Uterus (tissue), 3 donors: ENCODE measurements at regions not wholly inside any gene's neighbourhood (a gene's known extent, or its start where the extent isn't known, plus 50 kb on each side); places are given as distances from the start of the nearest gene placed in this dataset.

ENCODE experiments used
- DNase-seq, 2 donors: peaks; one replicate each; pipeline ENCODE4 v3.0.0-alpha.2; 2019 to 2020
- H3K27ac ChIP-seq, 2 donors: fragments of 200-600 bp; sonication (generic); 1 replicate in 1 of 2; 2 replicates in 1 of 2; pipeline ENCODE4 v1.5.1; 2016 to 2018
- H3K27me3 ChIP-seq, 2 donors: fragments of 200-600 bp; sonication (generic); one replicate each; pipeline ENCODE4 v1.5.1; 2018 to 2019; ENCODE audit warnings: control low read depth in 1 of 2
- H3K36me3 ChIP-seq, 2 donors: fragments of 200-600 bp; sonication (generic); one replicate each; pipeline ENCODE4 v1.5.1; 2019; ENCODE audit warnings: control low read depth in 1 of 2
- H3K4me1 ChIP-seq, 2 donors: fragments of 200-600 bp; sonication (generic); one replicate each; pipeline ENCODE4 v1.5.1; 2018 to 2019; ENCODE audit warnings: control low read depth in 1 of 2
- H3K4me3 ChIP-seq, 2 donors: fragments of 200-600 bp; sonication (generic); 1 replicate in 1 of 2; 2 replicates in 1 of 2; pipeline ENCODE4 v1.5.1; 2018 to 2019; ENCODE audit warnings: mild to moderate bottlenecking in 1 of 2
- H3K9me3 ChIP-seq, 2 donors: fragments of 200-600 bp; sonication (generic); one replicate each; pipeline ENCODE4 v1.5.1; 2019; ENCODE audit warnings: control low read depth in 1 of 2
- CTCF ChIP-seq, 4 experiments: fragments of 200-600 bp in 2 of 4; fragments of 450-650 bp in 2 of 4; sonication (generic) in 2 of 4; IDR thresholded peaks; one replicate each; pipeline ENCODE4 v1.5.1; 2016 to 2019; ENCODE audit warnings: antibody characterized with exemption in 4 of 4, mild to moderate bottlenecking in 2 of 4, moderate library complexity in 1 of 4
- POLR2A ChIP-seq, 2 donors: fragments of 450-650 bp; IDR thresholded peaks; one replicate each; pipeline ENCODE4 v1.6.1; 2016; ENCODE audit warnings: antibody characterized with exemption in 2 of 2, mild to moderate bottlenecking in 1 of 2, moderate library complexity in 1 of 2
- intact Hi-C: fragments of 100-400 bp; cut with DNase I; formaldehyde crosslinking; loops from one replicate; pipeline ENCODE4 v1.15.1; 2023; ENCODE audit warnings: low total_unique reads
- donor health status: DM: yes; HTN: yes; CAD: no.

- H3K4me3 ChIP-seq, result no peak overlapping the region
- DNase-seq, result no peak
- H3K27me3 ChIP-seq, result no peaks in the 10 kb centered on the region
- intact Hi-C loops, result no loop called here
- no peaks in the 10 kb centered on the region for H3K36me3 ChIP-seq
- no peak for TF ChIP-seq CTCF (IDR thresholded peaks at IDR 0.05)
- no peak for TF ChIP-seq POLR2A (IDR thresholded peaks at IDR 0.05)
- H3K4me1 ChIP-seq, result no peaks in the 10 kb centered on the region
- H3K27ac ChIP-seq, result no peak overlapping the region
- H3K9me3 ChIP-seq, result no peaks in the 10 kb centered on the region
These were observed 770.3 kb downstream of the TYW1 start for GRCh38 chr7:67766906-67767410.

DNA sequence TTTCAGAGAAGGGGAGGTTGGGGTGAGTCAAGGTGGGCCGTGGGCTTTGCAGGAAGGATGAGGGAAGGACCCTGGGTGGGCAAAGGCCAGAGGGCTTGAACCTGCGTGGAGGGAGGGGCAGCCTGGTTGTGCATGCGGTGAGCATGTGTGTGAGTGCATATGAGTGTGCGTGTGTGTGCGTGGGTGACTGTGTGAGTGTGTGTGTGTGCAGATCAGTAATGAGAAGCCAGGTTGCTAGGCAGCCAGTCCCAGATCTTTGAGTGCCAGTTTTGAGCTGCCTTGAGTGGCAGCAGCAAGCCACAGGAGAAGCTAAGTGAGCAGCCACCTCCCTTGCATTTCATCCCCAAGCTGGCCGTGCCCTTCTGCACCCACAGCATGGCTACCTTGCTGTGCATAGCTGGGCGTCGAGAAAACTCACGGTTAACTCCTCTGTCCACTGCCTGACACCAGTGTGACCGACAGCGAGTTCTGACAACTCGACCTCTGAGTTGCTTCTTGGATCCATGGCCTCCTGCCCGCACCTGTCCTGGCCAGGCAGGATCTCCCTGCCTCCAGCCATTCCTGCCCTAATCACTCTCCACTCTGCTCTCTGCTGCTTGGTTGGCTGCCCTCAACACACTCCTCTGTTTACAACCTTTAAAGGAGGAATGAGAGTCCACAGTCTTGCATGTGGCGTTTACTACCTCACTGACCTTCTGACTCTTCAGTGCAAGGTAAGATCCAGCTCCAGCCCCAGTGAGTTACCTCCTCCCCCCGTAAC, 775.4 kb downstream of the TYW1 start:
- intact Hi-C loops, result no loop called here
- Histone ChIP-seq H3K36me3 (no peaks in the 10 kb centered on the region), H3K27ac (no peak overlapping the region), H3K9me3 (no peaks in the 10 kb centered on the region), H3K4me3 (no peak overlapping the region), H3K27me3 (no peaks in the 10 kb centered on the region), H3K4me1 (no peaks in the 10 kb centered on the region)
- no peak for DNase-seq
- TF ChIP-seq POLR2A (IDR thresholded peaks at IDR 0.05) (no peak), CTCF (IDR thresholded peaks at IDR 0.05) (no peak)

DNA sequence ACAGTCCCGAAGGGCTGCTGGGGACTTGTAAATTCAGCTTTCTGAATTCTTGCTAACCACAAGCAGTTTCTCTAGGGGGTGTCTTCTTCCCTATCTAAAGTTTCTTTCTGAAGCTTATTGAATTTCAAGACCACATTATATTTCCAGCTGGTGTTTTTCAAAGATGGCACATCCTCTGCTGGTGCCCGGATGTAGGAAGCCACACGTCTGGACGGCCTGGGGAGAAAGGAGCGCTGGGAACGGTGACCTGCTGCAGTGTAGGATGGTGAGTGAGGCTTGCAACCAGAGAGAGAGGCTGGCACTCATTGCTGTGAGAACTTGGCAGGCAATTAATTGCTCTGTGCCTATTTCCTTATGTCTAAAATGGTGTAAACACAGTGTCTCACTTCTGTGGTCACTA, 776.4 kb downstream of the TYW1 start:
- no peak overlapping the region for H3K27ac ChIP-seq
- no peaks in the 10 kb centered on the region for H3K27me3 ChIP-seq
- intact Hi-C loops, result no loop called here
- no peak for DNase-seq
- no peaks in the 10 kb centered on the region for H3K36me3 ChIP-seq
- no peaks in the 10 kb centered on the region for H3K9me3 ChIP-seq
- TF ChIP-seq POLR2A (IDR thresholded peaks at IDR 0.05) (no peak), CTCF (IDR thresholded peaks at IDR 0.05) (no peak)
- no peaks in the 10 kb centered on the region for H3K4me1 ChIP-seq
- no peak overlapping the region for H3K4me3 ChIP-seq

GRCh38 chr7:67777119-67777518, 780.5 kb downstream of the TYW1 start:
- TF ChIP-seq POLR2A (IDR thresholded peaks at IDR 0.05) (no peak), CTCF (IDR thresholded peaks at IDR 0.05) (no peak)
- H3K4me3 ChIP-seq, result no peak overlapping the region
- no peak for DNase-seq
- no peaks in the 10 kb centered on the region for H3K4me1 ChIP-seq
- intact Hi-C loops, result no loop called here
- H3K9me3 ChIP-seq, result no peaks in the 10 kb centered on the region
- H3K27me3 ChIP-seq, result no peaks in the 10 kb centered on the region
- no peaks in the 10 kb centered on the region for H3K36me3 ChIP-seq
- no peak overlapping the region for H3K27ac ChIP-seq

DNA sequence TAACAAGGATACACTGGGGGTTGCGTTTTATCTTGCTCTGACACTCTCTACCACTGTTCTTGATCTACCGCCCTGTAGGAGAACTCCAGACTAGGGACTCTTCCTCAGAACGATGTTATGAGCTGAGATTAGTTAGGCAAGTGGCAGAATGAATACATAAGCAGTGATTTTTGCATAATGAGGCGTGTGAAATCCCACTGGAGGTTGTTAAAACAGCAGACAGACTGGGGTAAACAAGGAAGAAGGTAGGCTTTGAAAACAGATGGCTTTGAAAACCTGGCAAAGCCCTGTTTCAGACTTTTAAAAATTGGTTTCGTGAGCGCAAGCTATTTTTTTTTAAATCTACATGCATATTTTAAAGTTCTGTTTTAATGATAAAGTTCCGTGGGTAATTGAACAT, 785.2 kb downstream of the TYW1 start:
- Histone ChIP-seq H3K4me1 (no peaks in the 10 kb centered on the region), H3K27me3 (no peaks in the 10 kb centered on the region), H3K36me3 (no peaks in the 10 kb centered on the region), H3K27ac (no peak overlapping the region), H3K4me3 (no peak overlapping the region), H3K9me3 (no peaks in the 10 kb centered on the region)
- TF ChIP-seq CTCF (IDR thresholded peaks at IDR 0.05) (no peak), POLR2A (IDR thresholded peaks at IDR 0.05) (no peak)
- intact Hi-C loops, result no loop called here
- DNase-seq, result no peak
